Lung (tissue), 11 donors: ENCODE measurements at regions not wholly inside any gene's neighbourhood (a gene's known extent, or its start where the extent isn't known, plus 50 kb on each side); places are given as distances from the start of the nearest gene placed in this dataset.
A peak's percentile ranks its signal among the peaks of the same experiment; 100 is the strongest.

Experiments
- ATAC-seq: fragments of 200-7000 bp; cut with Tn5 transposase; one replicate; pipeline ENCODE4 v1.9.1; 2020; ENCODE audit warnings: moderate number of reproducible peaks; ENCODE audit not compliant: insufficient read depth, low FRiP score
- DNase-seq, 3 donors: peaks; one replicate each; pipeline ENCODE4 v3.0.0-alpha.2; 2013 to 2017
- H3K27ac ChIP-seq, 2 donors: one replicate each; pipeline ENCODE4 v1.5.1; 2013; ENCODE audit warnings: mild to moderate bottlenecking in 2 of 2, moderate library complexity in 2 of 2, control low read depth in 1 of 2, inconsistent platforms in 1 of 2, low read depth in 1 of 2, low read length in 1 of 2
- H3K27me3 ChIP-seq, 3 donors: one replicate each; pipeline ENCODE4 v1.5.1; 2013; ENCODE audit warnings: low read length in 2 of 3; ENCODE audit not compliant: control insufficient read depth in 3 of 3, insufficient read depth in 3 of 3
- H3K36me3 ChIP-seq, 4 donors: one replicate each; pipeline ENCODE4 v1.5.1; 2013; ENCODE audit warnings: low read length in 4 of 4, mild to moderate bottlenecking in 1 of 4, moderate library complexity in 1 of 4; ENCODE audit not compliant: control insufficient read depth in 4 of 4, insufficient read depth in 4 of 4
- H3K4me1 ChIP-seq, 5 donors: one replicate each; pipeline ENCODE4 v1.5.1; 2013; ENCODE audit warnings: low read length in 5 of 5, mild to moderate bottlenecking in 2 of 5, moderate library complexity in 1 of 5; ENCODE audit not compliant: control insufficient read depth in 5 of 5, insufficient read depth in 5 of 5
- H3K4me3 ChIP-seq: one replicate; pipeline ENCODE4 v1.5.1; 2013; ENCODE audit warnings: mild to moderate bottlenecking, control low read depth, moderate library complexity
- H3K9ac ChIP-seq, 2 donors: one replicate each; pipeline ENCODE4 v1.5.1; 2013; ENCODE audit warnings: low read length in 2 of 2, control low read depth in 1 of 2; ENCODE audit not compliant: insufficient read depth in 1 of 2
- H3K9me3 ChIP-seq, 4 donors: one replicate each; pipeline ENCODE4 v1.5.1; 2013; ENCODE audit warnings: low read length in 3 of 4, mild to moderate bottlenecking in 1 of 4, moderate library complexity in 1 of 4; ENCODE audit not compliant: control insufficient read depth in 4 of 4, insufficient read depth in 3 of 4
- CTCF ChIP-seq: IDR thresholded peaks from 2 replicates; pipeline ENCODE4 v1.5.1; 2012; ENCODE audit warnings: mild to moderate bottlenecking; ENCODE audit errors: control extremely low read depth, extremely low read depth
- WGBS, 2 donors: extraction: QIAGEN DNeasy Blood & Tissue Kit; methylation state at CpG; one replicate each; pipeline ENCODE4 v1.1.7; 2013; 5-methylcytosine and 5-hydroxymethylcytosine counted together
- donor health status: control.
- donor health status: control.
- donor health status: Bipolar disorder and iron deficiency.
- donor health status: healthy.
- donor health status: DM: yes; HTN: yes; CAD: no.

DNA sequence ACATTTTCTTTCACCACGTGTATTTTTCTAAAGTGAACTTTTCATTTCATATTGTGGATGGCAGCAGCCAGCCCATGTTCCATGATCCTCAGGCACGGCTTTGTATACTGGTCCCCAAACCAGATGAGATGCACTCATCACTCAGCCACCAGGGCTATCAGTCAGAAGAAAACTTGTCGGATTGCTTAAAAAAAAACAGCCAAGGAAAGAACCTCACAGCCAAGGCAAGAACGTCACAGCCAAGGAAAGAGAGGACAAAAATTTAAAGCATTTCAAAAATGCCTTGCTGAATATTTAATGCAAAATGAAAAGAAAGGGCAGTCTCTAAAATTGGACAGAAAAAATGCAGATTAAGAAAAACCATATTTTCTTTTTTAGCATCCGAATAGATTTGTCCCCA is 333.3 kb downstream of the PDGFC start:
- ATAC-seq (no peak), DNase-seq (peak in 1 of 3 donors; percentile 7)
- H3K36me3 ChIP-seq: no peaks in the 10 kb centered on the region
- 51 to 71% methylated on average over 5 of the region's 5 CpGs for WGBS, 2 donors
- no peak overlapping the region for H3K9ac ChIP-seq
- H3K4me1 ChIP-seq: peaks cover 0 to 9% (median 0%) of the 10 kb centered on the region in 5 donors
- H3K4me3 ChIP-seq: no peak overlapping the region
- no peak overlapping the region for H3K27ac ChIP-seq
- no peaks in the 10 kb centered on the region for H3K27me3 ChIP-seq
- no peaks in the 10 kb centered on the region for H3K9me3 ChIP-seq
- TF ChIP-seq CTCF: no peak

DNA sequence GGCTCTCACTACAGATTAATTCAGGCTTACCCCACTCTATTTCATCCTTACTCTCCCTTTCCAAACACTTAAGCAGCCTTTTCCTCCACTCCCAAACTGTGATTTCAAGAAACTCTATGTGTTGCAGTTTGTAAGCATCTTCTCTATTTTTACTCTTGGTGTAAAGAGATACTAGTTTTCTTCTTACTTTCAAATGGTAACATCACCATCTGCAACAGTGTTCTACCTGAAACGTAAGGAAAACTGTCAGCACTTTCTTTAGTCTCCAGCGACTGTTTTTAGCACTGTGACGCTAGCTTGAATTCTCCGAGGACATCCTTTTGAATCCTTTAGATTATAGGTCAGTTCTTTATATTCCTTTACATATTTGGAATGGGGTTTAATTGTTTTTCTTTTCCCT is 335.2 kb downstream of the PDGFC start:
- H3K9me3 ChIP-seq: no peaks in the 10 kb centered on the region
- peaks cover 0 to 9% (median 0%) of the 10 kb centered on the region in 5 donors for H3K4me1 ChIP-seq
- no peak overlapping the region for H3K9ac ChIP-seq
- no peaks in the 10 kb centered on the region for H3K36me3 ChIP-seq
- ATAC-seq: no peak
- H3K27ac ChIP-seq: no peak overlapping the region
- no peaks in the 10 kb centered on the region for H3K27me3 ChIP-seq
- WGBS, 2 donors: 91 to 93% methylated on average over 4 of the region's 4 CpGs
- DNase-seq: no peak
- no peak for TF ChIP-seq CTCF
- H3K4me3 ChIP-seq: no peak overlapping the region

DNA sequence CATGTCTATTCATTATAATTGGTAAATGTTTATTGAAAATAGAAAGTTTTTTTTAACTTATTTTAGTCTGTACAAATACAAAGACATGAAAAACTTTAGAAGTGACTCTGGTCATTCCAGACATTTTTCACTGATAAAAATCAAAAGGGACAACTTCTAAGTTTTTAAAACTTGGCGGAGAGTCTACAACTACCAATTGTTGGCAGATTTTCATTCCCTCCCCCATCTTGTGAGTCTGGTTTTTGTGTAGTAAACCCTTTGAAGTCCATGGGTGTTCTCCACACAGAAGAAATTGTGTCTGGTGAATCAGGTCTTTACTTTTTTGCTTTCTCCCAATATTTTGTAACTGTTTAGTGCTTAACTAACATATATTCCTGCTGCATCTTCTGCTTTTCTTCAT is 336.5 kb downstream of the PDGFC start:
- Histone ChIP-seq H3K9ac (no peak overlapping the region), H3K4me3 (no peak overlapping the region), H3K27ac (no peak overlapping the region), H3K27me3 (no peaks in the 10 kb centered on the region), H3K9me3 (no peaks in the 10 kb centered on the region), H3K36me3 (no peaks in the 10 kb centered on the region), H3K4me1 (peaks cover 0 to 9% (median 0%) of the 10 kb centered on the region in 5 donors)
- 71 to 74% methylated on average over 1 of the region's 1 CpG for WGBS, 2 donors
- DNase-seq (peak in 2 of 3 donors; percentile 31 to 47), ATAC-seq (no peak)
- no peak for TF ChIP-seq CTCF

GRCh38 chr4:156634612-156635011 is 337.0 kb downstream of the PDGFC start:
- H3K27me3 ChIP-seq: no peaks in the 10 kb centered on the region
- ATAC-seq (no peak), DNase-seq (no peak)
- no peak for TF ChIP-seq CTCF
- H3K27ac ChIP-seq: no peak overlapping the region
- no peaks in the 10 kb centered on the region for H3K36me3 ChIP-seq
- WGBS, 2 donors: 65 to 75% methylated on average over 1 of the region's 1 CpG
- no peak overlapping the region for H3K4me3 ChIP-seq
- peaks cover 0 to 9% (median 0%) of the 10 kb centered on the region in 5 donors for H3K4me1 ChIP-seq
- no peaks in the 10 kb centered on the region for H3K9me3 ChIP-seq
- H3K9ac ChIP-seq: no peak overlapping the region
